ENCODE measurements at regions not wholly inside any gene's neighbourhood (a gene's known extent, or its start where the extent isn't known, plus 50 kb on each side); places are given as distances from the start of the nearest gene placed in this dataset.

GRCh38 chr5:115732026-115732425 lies 84.4 kb downstream of the CDO1 start (continued):
- TF ChIP-seq ZNF462 (CRISPR knock-in tag; IDR thresholded peaks at IDR 0.05) (no peak), REST (IDR thresholded peaks at IDR 0.05; ENCODE audit: unreplicated experiment) (no peak), POLR2AphosphoS5 (IDR thresholded peaks at IDR 0.05; ENCODE audit: low read depth) (no peak), EZH2 (IDR thresholded peaks at IDR 0.05; ENCODE audit: low read depth, unreplicated experiment) (no peak)

GRCh38 chr5:115725522-115725921 lies 90.9 kb downstream of the CDO1 start:
- Histone ChIP-seq H4K20me1 (replicated peaks; ENCODE audit: insufficient read depth) (no peaks in the 10 kb centered on the region), H3K36me3 (ENCODE audit: insufficient read depth) (no peaks in the 10 kb centered on the region), H3K4me3 (no peak overlapping the region), H3F3A (replicated peaks; ENCODE audit: low read depth) (no peaks in the 10 kb centered on the region), H2AFZ (no peak overlapping the region), H3K9me2 (ENCODE audit: insufficient read depth) (peaks cover 22% of the 10 kb centered on the region; the same call in 1 of the 2 replicates), H3K4me2 (no peak overlapping the region), H3K27me3 (ENCODE audit: insufficient read depth) (no peaks in the 10 kb centered on the region), H3K79me2 (replicated peaks; ENCODE audit: insufficient read depth) (no peaks in the 10 kb centered on the region), H3K4me1 (ENCODE audit: insufficient read depth) (peaks cover 5% of the 10 kb centered on the region; the same call in 1 of the 2 replicates), H3K27ac (ENCODE audit: low read depth) (no peak overlapping the region)
- Mint-ChIP-seq H3K9me3 (peaks cover 21% of the 10 kb centered on the region), H3K4me3 (no peak overlapping the region), H3K36me3 (ENCODE audit: low read depth) (peaks cover 16% of the 10 kb centered on the region), H3K4me1 (peaks cover 13% of the 10 kb centered on the region), H3K27me3 (ENCODE audit: insufficient read depth, low read depth, poor library complexity) (no peaks in the 10 kb centered on the region), H3K27ac (no peak overlapping the region)
- no peak for ATAC-seq
- DNase-seq (ENCODE audit: low spot score), result no peak
- TF ChIP-seq ZNF331 (CRISPR knock-in tag; IDR thresholded peaks at IDR 0.05; ENCODE audit: low read depth) (no peak), CREB1 (CRISPR knock-in tag; IDR thresholded peaks at IDR 0.05; ENCODE audit: low read depth) (no peak), JUNB (IDR thresholded peaks at IDR 0.05; ENCODE audit: unreplicated experiment) (no peak), ZNF114 (CRISPR knock-in tag; IDR thresholded peaks at IDR 0.05) (no peak), REST (IDR thresholded peaks at IDR 0.05; ENCODE audit: unreplicated experiment) (no peak), NANOG (IDR thresholded peaks at IDR 0.05; ENCODE audit: borderline replicate concordance) (no peak), ETS1 (IDR thresholded peaks at IDR 0.05) (no peak), STAT1 (IDR thresholded peaks at IDR 0.05; ENCODE audit: unreplicated experiment) (no peak), POLR2AphosphoS5 (IDR thresholded peaks at IDR 0.05; ENCODE audit: low read depth) (no peak)
